Adipocyte (in vitro differentiated cells): ENCODE measurements at regions not wholly inside any gene's neighbourhood (a gene's known extent, or its start where the extent isn't known, plus 50 kb on each side); places are given as distances from the start of the nearest gene placed in this dataset.
A peak's percentile ranks its signal among the peaks of the same experiment; 100 is the strongest.

Experiments used
- DNase-seq: peaks from one replicate; pipeline ENCODE4 v3.0.0-alpha.2; 2015; ENCODE audit warnings: low read depth
- H3K27me3 ChIP-seq: replicated peaks from 2 replicates; pipeline ENCODE4 v1.7.0; 2013; ENCODE audit warnings: mild to moderate bottlenecking, low read length, moderate library complexity; ENCODE audit not compliant: control insufficient read depth, insufficient read depth
- H3K36me3 ChIP-seq: 2 replicates; pipeline ENCODE4 v1.7.0; 2013; ENCODE audit warnings: low read length, mild to moderate bottlenecking, moderate library complexity; ENCODE audit not compliant: control insufficient read depth, insufficient read depth, severe bottlenecking
- H3K4me1 ChIP-seq: 2 replicates; pipeline ENCODE4 v1.7.0; 2013; ENCODE audit warnings: mild to moderate bottlenecking, low read length, moderate library complexity; ENCODE audit not compliant: control insufficient read depth, insufficient read depth
- H3K4me3 ChIP-seq: 2 replicates; pipeline ENCODE4 v1.7.0; 2013; ENCODE audit warnings: mild to moderate bottlenecking, low read length, moderate library complexity
- H3K9ac ChIP-seq: 2 replicates; pipeline ENCODE4 v1.7.0; 2013; ENCODE audit warnings: mild to moderate bottlenecking, low read length, moderate library complexity
- H3K9me3 ChIP-seq: 2 replicates; pipeline ENCODE4 v1.7.0; 2013; ENCODE audit warnings: mild to moderate bottlenecking, low read length, moderate library complexity; ENCODE audit not compliant: control insufficient read depth

GRCh38 chr6:79787626-79788025 lies 156.5 kb downstream of the SH3BGRL2 start:
- Histone ChIP-seq H3K9me3 (no peaks in the 10 kb centered on the region), H3K27me3 (no peaks in the 10 kb centered on the region), H3K9ac (no peak overlapping the region), H3K4me3 (no peak overlapping the region), H3K4me1 (no peaks in the 10 kb centered on the region), H3K36me3 (no peaks in the 10 kb centered on the region)
- DNase-seq, result no peak

GRCh38 chr6:79784395-79784753 lies 153.2 kb downstream of the SH3BGRL2 start:
- Histone ChIP-seq H3K9ac (no peak overlapping the region), H3K9me3 (no peaks in the 10 kb centered on the region)

GRCh38 chr6:79783670-79784394 lies 152.7 kb downstream of the SH3BGRL2 start:
- no peaks in the 10 kb centered on the region for H3K27me3 ChIP-seq
- H3K4me3 ChIP-seq, result no peak overlapping the region
- H3K36me3 ChIP-seq, result no peaks in the 10 kb centered on the region
- DNase-seq, result peak; percentile 41
- H3K9ac ChIP-seq, result no peak overlapping the region
- H3K4me1 ChIP-seq, result no peaks in the 10 kb centered on the region
- H3K9me3 ChIP-seq, result no peaks in the 10 kb centered on the region

More at GRCh38 chr6:79784395-79784753, 153.2 kb downstream of the SH3BGRL2 start:
- DNase-seq, result no peak
- Histone ChIP-seq H3K36me3 (no peaks in the 10 kb centered on the region), H3K4me3 (no peak overlapping the region), H3K4me1 (no peaks in the 10 kb centered on the region), H3K27me3 (no peaks in the 10 kb centered on the region)

GRCh38 chr6:79782792-79783580 lies 151.9 kb downstream of the SH3BGRL2 start:
- Histone ChIP-seq H3K4me3 (no peak overlapping the region), H3K9ac (no peak overlapping the region), H3K9me3 (no peaks in the 10 kb centered on the region), H3K4me1 (no peaks in the 10 kb centered on the region), H3K27me3 (no peaks in the 10 kb centered on the region), H3K36me3 (no peaks in the 10 kb centered on the region)
- no peak for DNase-seq

GRCh38 chr6:79781916-79782315 lies 150.8 kb downstream of the SH3BGRL2 start:
- H3K9me3 ChIP-seq, result no peaks in the 10 kb centered on the region
- DNase-seq, result no peak
- no peaks in the 10 kb centered on the region for H3K36me3 ChIP-seq
- H3K9ac ChIP-seq, result no peak overlapping the region
- H3K4me3 ChIP-seq, result no peak overlapping the region
- H3K27me3 ChIP-seq, result no peaks in the 10 kb centered on the region
- H3K4me1 ChIP-seq, result peaks cover 3% of the 10 kb centered on the region

- no peak overlapping the region for H3K9ac ChIP-seq
- H3K27me3 ChIP-seq, result peaks cover 5% of the 10 kb centered on the region
- H3K36me3 ChIP-seq, result no peaks in the 10 kb centered on the region
- H3K9me3 ChIP-seq, result no peaks in the 10 kb centered on the region
- peaks cover 3% of the 10 kb centered on the region for H3K4me1 ChIP-seq
- DNase-seq, result no peak
- H3K4me3 ChIP-seq, result no peak overlapping the region
Measured at GRCh38 chr6:79780881-79781280, 149.8 kb downstream of the SH3BGRL2 start.

- no peak for DNase-seq
- Histone ChIP-seq H3K4me3 (no peak overlapping the region), H3K4me1 (peaks cover 3% of the 10 kb centered on the region), H3K36me3 (no peaks in the 10 kb centered on the region), H3K27me3 (peaks cover 5% of the 10 kb centered on the region), H3K9ac (no peak overlapping the region), H3K9me3 (no peaks in the 10 kb centered on the region)
Measured at GRCh38 chr6:79778816-79779215, 147.7 kb downstream of the SH3BGRL2 start.

GRCh38 chr6:79777713-79778579 lies 146.8 kb downstream of the SH3BGRL2 start:
- H3K9ac ChIP-seq, result peak overlapping the region; percentile 68
- H3K4me1 ChIP-seq, result peaks cover 3% of the 10 kb centered on the region
- no peaks in the 10 kb centered on the region for H3K9me3 ChIP-seq
- peak overlapping the region; percentile 78 for H3K4me3 ChIP-seq
- DNase-seq, result peak; percentile 92
- no peaks in the 10 kb centered on the region for H3K36me3 ChIP-seq
- peaks cover 5% of the 10 kb centered on the region for H3K27me3 ChIP-seq

GRCh38 chr6:79776076-79776475 lies 144.9 kb downstream of the SH3BGRL2 start:
- Histone ChIP-seq H3K9ac (no peak overlapping the region), H3K27me3 (peaks cover 5% of the 10 kb centered on the region), H3K36me3 (no peaks in the 10 kb centered on the region), H3K4me3 (no peak overlapping the region), H3K9me3 (no peaks in the 10 kb centered on the region), H3K4me1 (peaks cover 3% of the 10 kb centered on the region)
- no peak for DNase-seq

- no peak for DNase-seq
- Histone ChIP-seq H3K9me3 (no peaks in the 10 kb centered on the region), H3K27me3 (peaks cover 5% of the 10 kb centered on the region), H3K4me3 (no peak overlapping the region), H3K4me1 (peaks cover 3% of the 10 kb centered on the region), H3K36me3 (no peaks in the 10 kb centered on the region), H3K9ac (no peak overlapping the region)
Measured at GRCh38 chr6:79775222-79775621, 144.1 kb downstream of the SH3BGRL2 start.

- Histone ChIP-seq H3K4me1 (no peaks in the 10 kb centered on the region), H3K9me3 (peaks cover 3% of the 10 kb centered on the region), H3K36me3 (no peaks in the 10 kb centered on the region), H3K4me3 (no peak overlapping the region), H3K27me3 (no peaks in the 10 kb centered on the region), H3K9ac (no peak overlapping the region)
- DNase-seq, result no peak
Measured at GRCh38 chr6:79764747-79765146, 133.6 kb downstream of the SH3BGRL2 start.
